Panc1 (cell line): ENCODE measurements at regions not wholly inside any gene's neighbourhood (a gene's known extent, or its start where the extent isn't known, plus 50 kb on each side); places are given as distances from the start of the nearest gene placed in this dataset.

Experiments used
- ATAC-seq: fragments of 200-7000 bp; cut with Tn5 transposase; 2 replicates; pipeline ENCODE4 v1.9.1; 2020; ENCODE audit warnings: mild to moderate bottlenecking, moderate library complexity
- BruUV-seq: library from RNA; stranded (reverse); fragments of 400-500 nt; replicated peaks from 2 replicates; lab custom pipeline; 2021; lab: Mats Ljungman, UMichigan
- CTCF ChIA-PET: fragments of 300-600 bp; sonication (Branson Sonifier 250); formaldehyde crosslinking; loops from one replicate; lab custom pipeline; 2022; ENCODE audit warnings: antibody characterized with exemption; lab: Charles Lee
- POLR2A ChIA-PET: fragments of 300-600 bp; sonication (Branson Sonifier 250); formaldehyde crosslinking; loops from one replicate; lab custom pipeline; 2022; ENCODE audit warnings: antibody characterized with exemption; lab: Charles Lee
- DNase-seq: peaks from one replicate; pipeline ENCODE4 v3.0.0-alpha.2; 2010; ENCODE audit warnings: low read depth, low spot score
- H3K27ac ChIP-seq: 2 replicates; pipeline ENCODE4 v1.5.1; 2011; ENCODE audit warnings: mild to moderate bottlenecking, low read length, inconsistent platforms
- H3K27me3 ChIP-seq: fragments of 200-500 bp; sonication (Bioruptor generic); 2 replicates; pipeline ENCODE4 v1.6.0; 2014; ENCODE audit warnings: low read length, inconsistent platforms; ENCODE audit not compliant: control insufficient read depth, insufficient read depth
- H3K36me3 ChIP-seq: fragments of 200-500 bp; sonication (Bioruptor generic); 2 replicates; pipeline ENCODE4 v1.5.1; 2014; ENCODE audit warnings: inconsistent platforms, mild to moderate bottlenecking, low read length, moderate library complexity; ENCODE audit not compliant: control insufficient read depth, insufficient read depth
- H3K4me1 ChIP-seq: 2 replicates; pipeline ENCODE4 v1.5.1; 2011; ENCODE audit warnings: inconsistent platforms, mild to moderate bottlenecking, low read length, moderate library complexity; ENCODE audit not compliant: control insufficient read depth, insufficient read depth
- H3K4me3 ChIP-seq, 2 experiments: 2 replicates each; pipeline ENCODE4 v1.5.1; 2011 to 2012; ENCODE audit warnings: low read depth in 2 of 2, low read length in 2 of 2, mild to moderate bottlenecking in 2 of 2, inconsistent platforms in 1 of 2, moderate library complexity in 1 of 2
- H3K9me3 ChIP-seq: fragments of 200-500 bp; sonication (Bioruptor generic); 2 replicates; pipeline ENCODE4 v1.5.1; 2014; ENCODE audit warnings: low read depth, mild to moderate bottlenecking, inconsistent platforms, low read length, moderate library complexity; ENCODE audit not compliant: control insufficient read depth, insufficient read depth
- CTCF ChIP-seq: fragments of 450-650 bp; IDR thresholded peaks from 2 replicates; pipeline ENCODE4 v1.5.1; 2017; ENCODE audit warnings: mild to moderate bottlenecking
- POLR2AphosphoS5 ChIP-seq: IDR thresholded peaks from 2 replicates; pipeline ENCODE4 v1.6.1; 2012; ENCODE audit warnings: mild to moderate bottlenecking, low read depth, low read length, moderate library complexity
- REST ChIP-seq, 2 experiments: IDR thresholded peaks; 2 replicates each; pipeline ENCODE4 v1.6.1; 2011 to 2012; ENCODE audit warnings: low read depth in 2 of 2, control low read depth in 1 of 2, low read length in 1 of 2, mild to moderate bottlenecking in 1 of 2, moderate library complexity in 1 of 2; ENCODE audit not compliant: insufficient read depth in 1 of 2
- SIN3A ChIP-seq: IDR thresholded peaks from 2 replicates; pipeline ENCODE4 v1.6.1; 2012; ENCODE audit warnings: low read depth, mild to moderate bottlenecking, low read length, moderate library complexity, borderline replicate concordance; ENCODE audit not compliant: insufficient read depth
- TCF7L2 ChIP-seq: IDR thresholded peaks from 2 replicates; pipeline ENCODE4 v1.6.1; 2011; ENCODE audit warnings: mild to moderate bottlenecking, low read depth, low read length, inconsistent platforms
- in situ Hi-C: cut with HindIII; loops from 2 replicates; pipeline ENCODE4 v1.10.0; 2016; ENCODE audit warnings: low sequenced_read_pairs, low pct_unique_long_range_greater_than_20kb
- intact Hi-C: fragments of 100-400 bp; cut with micrococcal nuclease; formaldehyde crosslinking; loops from one replicate; pipeline ENCODE4 v1.10.0; 2022; ENCODE audit not compliant: unreplicated experiment

- H3K9me3 ChIP-seq: no peaks in the 10 kb centered on the region
- POLR2A ChIA-PET: no interaction called here
Observed at GRCh38 chr12:88951860-88952561, 371.7 kb upstream of the KITLG start.

GRCh38 chr12:88951177-88951576 is 370.9 kb upstream of the KITLG start:
- ChIA-PET CTCF (no interaction called here), POLR2A (no interaction called here)
- Histone ChIP-seq H3K36me3 (no peaks in the 10 kb centered on the region), H3K27me3 (no peaks in the 10 kb centered on the region), H3K4me1 (no peaks in the 10 kb centered on the region; the same call in 1 of the 2 replicates), H3K9me3 (no peaks in the 10 kb centered on the region), H3K27ac (no peak overlapping the region), H3K4me3 (no peak overlapping the region)
- in situ Hi-C loops (no loop called here), intact Hi-C loops (no loop called here)
- TF ChIP-seq SIN3A: no peak
- TF ChIP-seq REST (IDR thresholded peaks at IDR 0.05; ENCODE audit: insufficient read depth in 1 of 2, low read depth in 2 of 2, low read length in 1 of 2): no peak
- TF ChIP-seq CTCF: no peak
- no peak for TF ChIP-seq TCF7L2
- TF ChIP-seq POLR2AphosphoS5: no peak
- no TSS peak for BruUV-seq
- DNase-seq: no peak
- ATAC-seq: no peak

More at GRCh38 chr12:88951860-88952561, 371.7 kb upstream of the KITLG start:
- Histone ChIP-seq H3K27ac (no peak overlapping the region), H3K4me1 (no peaks in the 10 kb centered on the region; the same call in 1 of the 2 replicates), H3K36me3 (no peaks in the 10 kb centered on the region), H3K27me3 (no peaks in the 10 kb centered on the region), H3K4me3 (no peak overlapping the region)
- in situ Hi-C loops (no loop called here), intact Hi-C loops (no loop called here)
- BruUV-seq: no TSS peak
- DNase-seq (no peak), ATAC-seq (no peak)
- CTCF ChIA-PET: no interaction called here
- TF ChIP-seq CTCF (no peak), SIN3A (no peak), POLR2AphosphoS5 (no peak), TCF7L2 (no peak), REST (IDR thresholded peaks at IDR 0.05; ENCODE audit: insufficient read depth in 1 of 2, low read depth in 2 of 2, low read length in 1 of 2) (no peak)
